Liver (tissue), 8 donors: ENCODE measurements at regions not wholly inside any gene's neighbourhood (a gene's known extent, or its start where the extent isn't known, plus 50 kb on each side); places are given as distances from the start of the nearest gene placed in this dataset.

Experiments
- DNase-seq: peaks from one replicate; pipeline ENCODE4 v3.0.0-alpha.2; 2017; ENCODE audit warnings: low spot score
- H3K27ac ChIP-seq, 2 donors: one replicate each; pipeline ENCODE4 v1.7.0; 2013; ENCODE audit warnings: inconsistent platforms in 2 of 2, low read length in 2 of 2, control low read depth in 1 of 2, low read depth in 1 of 2, mild to moderate bottlenecking in 1 of 2
- H3K27me3 ChIP-seq, 4 donors: one replicate each; pipeline versions ENCODE4 v1.6.1 to v1.7.0; 2013; ENCODE audit warnings: low read length in 3 of 4, inconsistent platforms in 1 of 4, mild to moderate bottlenecking in 1 of 4, moderate library complexity in 1 of 4; ENCODE audit not compliant: control insufficient read depth in 4 of 4, insufficient read depth in 4 of 4
- H3K36me3 ChIP-seq, 4 donors: one replicate each; pipeline versions ENCODE4 v1.6.1 to v1.7.0; 2013; ENCODE audit warnings: low read length in 3 of 4, mild to moderate bottlenecking in 3 of 4, low read depth in 1 of 4, moderate library complexity in 1 of 4; ENCODE audit not compliant: control insufficient read depth in 4 of 4, insufficient read depth in 3 of 4
- H3K4me1 ChIP-seq, 4 donors: one replicate each; pipeline versions ENCODE4 v1.6.1 to v1.7.0; 2013; ENCODE audit warnings: low read length in 3 of 4, mild to moderate bottlenecking in 3 of 4, moderate library complexity in 1 of 4; ENCODE audit not compliant: control insufficient read depth in 4 of 4, insufficient read depth in 4 of 4
- H3K4me3 ChIP-seq, 3 donors: one replicate each; pipeline versions ENCODE4 v1.6.1 to v1.7.0; 2013; ENCODE audit warnings: low read length in 3 of 3, control low read depth in 1 of 3, low read depth in 1 of 3, mild to moderate bottlenecking in 1 of 3
- H3K9ac ChIP-seq, 2 donors: one replicate each; pipeline ENCODE4 v1.7.0; 2013; ENCODE audit warnings: low read length in 2 of 2, mild to moderate bottlenecking in 2 of 2, moderate library complexity in 2 of 2, control low read depth in 1 of 2, low read depth in 1 of 2
- H3K9me3 ChIP-seq, 4 donors: one replicate each; pipeline versions ENCODE4 v1.6.1 to v1.7.0; 2013; ENCODE audit warnings: low read length in 3 of 4; ENCODE audit not compliant: control insufficient read depth in 4 of 4
- ATF3 ChIP-seq: IDR thresholded peaks from 2 replicates; pipeline ENCODE4 v1.6.1; 2016; ENCODE audit warnings: antibody characterized with exemption
- CTCF ChIP-seq: fragments of 150-350 bp; IDR thresholded peaks from 2 replicates; pipeline ENCODE4 v1.5.1; 2017; ENCODE audit warnings: improper control_type of control experiment, low read depth, low read length; ENCODE audit not compliant: missing input control
- FOXA1 ChIP-seq: IDR thresholded peaks from 2 replicates; pipeline ENCODE4 v1.6.1; 2016; ENCODE audit warnings: antibody characterized with exemption
- FOXA2 ChIP-seq: IDR thresholded peaks from 2 replicates; pipeline ENCODE4 v1.6.1; 2016; ENCODE audit warnings: antibody characterized with exemption
- GABPA ChIP-seq, 2 donors: IDR thresholded peaks in 1 of 2; conservative IDR thresholded peaks in 1 of 2; 2 replicates each; pipeline ENCODE4 v1.6.1; 2016; ENCODE audit warnings: antibody characterized with exemption in 2 of 2, mild to moderate bottlenecking in 1 of 2, moderate library complexity in 1 of 2
- HNF4A ChIP-seq, 2 donors: conservative IDR thresholded peaks; 2 replicates each; pipeline ENCODE4 v1.6.1; 2016; ENCODE audit warnings: antibody characterized with exemption in 2 of 2, mild to moderate bottlenecking in 2 of 2
- HNF4G ChIP-seq: IDR thresholded peaks from 2 replicates; pipeline ENCODE4 v1.6.1; 2016; ENCODE audit warnings: antibody characterized with exemption
- JUND ChIP-seq, 2 donors: IDR thresholded peaks; 2 replicates each; pipeline ENCODE4 v1.6.1; 2016; ENCODE audit warnings: antibody characterized with exemption in 2 of 2
- MAX ChIP-seq: IDR thresholded peaks from 2 replicates; pipeline ENCODE4 v1.6.1; 2016; ENCODE audit warnings: antibody characterized with exemption
- RAD21 ChIP-seq, 2 donors: IDR thresholded peaks; 2 replicates each; pipeline ENCODE4 v1.6.1; 2016; ENCODE audit warnings: antibody characterized with exemption in 2 of 2, mild to moderate bottlenecking in 2 of 2
- REST ChIP-seq: IDR thresholded peaks from 2 replicates; pipeline ENCODE4 v1.6.1; 2016; ENCODE audit warnings: antibody characterized with exemption, mild to moderate bottlenecking
- RXRA ChIP-seq, 2 donors: IDR thresholded peaks; 2 replicates each; pipeline ENCODE4 v1.6.1; 2017 to 2018; ENCODE audit warnings: antibody characterized with exemption in 2 of 2, mild to moderate bottlenecking in 1 of 2
- SP1 ChIP-seq: IDR thresholded peaks from 2 replicates; pipeline ENCODE4 v1.6.1; 2018; ENCODE audit warnings: antibody characterized with exemption, mild to moderate bottlenecking
- TAF1 ChIP-seq: conservative IDR thresholded peaks from 2 replicates; pipeline ENCODE4 v1.6.1; 2016; ENCODE audit warnings: antibody characterized with exemption, mild to moderate bottlenecking
- YY1 ChIP-seq: IDR thresholded peaks from 2 replicates; pipeline ENCODE4 v1.6.1; 2016; ENCODE audit warnings: antibody characterized with exemption, mild to moderate bottlenecking
- ZBTB33 ChIP-seq: IDR thresholded peaks from 2 replicates; pipeline ENCODE4 v1.6.1; 2016; ENCODE audit warnings: antibody characterized with exemption
- WGBS: extraction: QIAGEN DNeasy Blood & Tissue Kit; methylation state at CpG from one replicate; pipeline ENCODE4 v1.1.7; 2013; 5-methylcytosine and 5-hydroxymethylcytosine counted together
- donor health status: healthy.
- donor health status: healthy.
- donor health status: healthy.
- donor health status: healthy.
- donor health status: healthy.

GRCh38 chr6:14826456-14826855 is 419.4 kb upstream of the JARID2 start:
- Histone ChIP-seq H3K9me3 (no peaks in the 10 kb centered on the region), H3K4me3 (no peak overlapping the region), H3K4me1 (no peaks in the 10 kb centered on the region), H3K9ac (no peak overlapping the region), H3K36me3 (no peaks in the 10 kb centered on the region), H3K27me3 (no peaks in the 10 kb centered on the region), H3K27ac (no peak overlapping the region)
- DNase-seq: no peak
- WGBS: 85% methylated on average over 4 of the region's 4 CpGs
- no peak for TF ChIP-seq MAX
- no peak for TF ChIP-seq FOXA1
- no peak for TF ChIP-seq HNF4A (conservative IDR thresholded peaks at IDR 0.05)
- no peak for TF ChIP-seq JUND (IDR thresholded peaks at IDR 0.05)
- TF ChIP-seq SP1: no peak
- TF ChIP-seq ZBTB33: no peak

- Histone ChIP-seq H3K4me1 (no peaks in the 10 kb centered on the region), H3K4me3 (no peak overlapping the region), H3K9ac (no peak overlapping the region), H3K36me3 (no peaks in the 10 kb centered on the region), H3K27me3 (no peaks in the 10 kb centered on the region), H3K9me3 (no peaks in the 10 kb centered on the region), H3K27ac (no peak overlapping the region)
- no peak for TF ChIP-seq JUND (IDR thresholded peaks at IDR 0.05)
- TF ChIP-seq RAD21 (IDR thresholded peaks at IDR 0.05): no peak
- no peak for TF ChIP-seq HNF4G
- no peak for TF ChIP-seq FOXA1
- TF ChIP-seq RXRA (IDR thresholded peaks at IDR 0.05): no peak
- TF ChIP-seq SP1: no peak
- no peak for TF ChIP-seq ATF3
- TF ChIP-seq CTCF: no peak
- no peak for TF ChIP-seq FOXA2
- TF ChIP-seq MAX: no peak
- no peak for TF ChIP-seq GABPA (IDR thresholded peaks at IDR 0.05 in 1 of 2, conservative IDR thresholded peaks at IDR 0.05 in 1 of 2)
- no peak for TF ChIP-seq HNF4A (conservative IDR thresholded peaks at IDR 0.05)
- TF ChIP-seq ZBTB33: no peak
- TF ChIP-seq TAF1: no peak
- no peak for TF ChIP-seq REST
- TF ChIP-seq YY1: no peak
- 94% methylated on average over 10 of the region's 10 CpGs for WGBS
- DNase-seq: no peak
Observed at GRCh38 chr6:14827354-14827753, 418.5 kb upstream of the JARID2 start.
